C4-2B (cell line): ENCODE measurements at regions not wholly inside any gene's neighbourhood (a gene's known extent, or its start where the extent isn't known, plus 50 kb on each side); places are given as distances from the start of the nearest gene placed in this dataset.

ENCODE experiments used
- H3K27ac ChIP-seq: fragments of 450-650 bp; 2 replicates; pipeline ENCODE4 v1.5.1; 2017
- ZFX ChIP-seq: fragments of 450-650 bp; IDR thresholded peaks from 2 replicates; pipeline ENCODE4 v1.6.1; 2017
- TF ChIP-seq, protein P1 (sequence below): fragments of 450-650 bp; conservative IDR thresholded peaks from 2 replicates; pipeline ENCODE4 v1.5.1; 2017; ENCODE audit warnings: mild to moderate bottlenecking

GRCh38 chr6:21856456-21856825 lies 262.9 kb downstream of the SOX4 start:
- H3K27ac ChIP-seq: no peak overlapping the region
- TF ChIP-seq ZFX: no peak
- TF ChIP-seq, protein P1, sequence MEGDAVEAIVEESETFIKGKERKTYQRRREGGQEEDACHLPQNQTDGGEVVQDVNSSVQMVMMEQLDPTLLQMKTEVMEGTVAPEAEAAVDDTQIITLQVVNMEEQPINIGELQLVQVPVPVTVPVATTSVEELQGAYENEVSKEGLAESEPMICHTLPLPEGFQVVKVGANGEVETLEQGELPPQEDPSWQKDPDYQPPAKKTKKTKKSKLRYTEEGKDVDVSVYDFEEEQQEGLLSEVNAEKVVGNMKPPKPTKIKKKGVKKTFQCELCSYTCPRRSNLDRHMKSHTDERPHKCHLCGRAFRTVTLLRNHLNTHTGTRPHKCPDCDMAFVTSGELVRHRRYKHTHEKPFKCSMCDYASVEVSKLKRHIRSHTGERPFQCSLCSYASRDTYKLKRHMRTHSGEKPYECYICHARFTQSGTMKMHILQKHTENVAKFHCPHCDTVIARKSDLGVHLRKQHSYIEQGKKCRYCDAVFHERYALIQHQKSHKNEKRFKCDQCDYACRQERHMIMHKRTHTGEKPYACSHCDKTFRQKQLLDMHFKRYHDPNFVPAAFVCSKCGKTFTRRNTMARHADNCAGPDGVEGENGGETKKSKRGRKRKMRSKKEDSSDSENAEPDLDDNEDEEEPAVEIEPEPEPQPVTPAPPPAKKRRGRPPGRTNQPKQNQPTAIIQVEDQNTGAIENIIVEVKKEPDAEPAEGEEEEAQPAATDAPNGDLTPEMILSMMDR: no peak

- TF ChIP-seq, protein P1: no peak
- no peak for TF ChIP-seq ZFX
- no peak overlapping the region for H3K27ac ChIP-seq
Observed at GRCh38 chr6:21856844-21857243, 263.3 kb downstream of the SOX4 start.

DNA sequence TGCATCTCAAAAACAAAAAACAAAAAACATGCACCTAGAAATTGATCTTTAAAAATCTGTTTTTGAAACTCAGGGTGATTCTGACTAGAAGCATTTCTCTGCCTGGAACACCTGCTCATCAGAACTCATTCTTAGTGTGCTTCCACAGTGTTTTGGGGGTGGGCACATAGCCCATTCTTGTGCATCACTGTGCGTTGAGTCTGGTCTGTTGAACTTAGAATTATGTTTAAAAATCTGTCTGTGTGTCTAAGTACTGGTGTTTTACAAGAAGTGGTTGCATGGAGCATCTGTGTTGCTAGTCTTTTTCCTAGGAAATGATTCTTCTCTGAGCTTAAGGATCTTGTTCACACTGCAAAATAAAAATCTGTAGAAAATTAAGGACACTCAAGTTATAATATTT lies 264.5 kb downstream of the SOX4 start:
- TF ChIP-seq, protein P1: no peak
- no peak for TF ChIP-seq ZFX
- no peak overlapping the region for H3K27ac ChIP-seq

DNA sequence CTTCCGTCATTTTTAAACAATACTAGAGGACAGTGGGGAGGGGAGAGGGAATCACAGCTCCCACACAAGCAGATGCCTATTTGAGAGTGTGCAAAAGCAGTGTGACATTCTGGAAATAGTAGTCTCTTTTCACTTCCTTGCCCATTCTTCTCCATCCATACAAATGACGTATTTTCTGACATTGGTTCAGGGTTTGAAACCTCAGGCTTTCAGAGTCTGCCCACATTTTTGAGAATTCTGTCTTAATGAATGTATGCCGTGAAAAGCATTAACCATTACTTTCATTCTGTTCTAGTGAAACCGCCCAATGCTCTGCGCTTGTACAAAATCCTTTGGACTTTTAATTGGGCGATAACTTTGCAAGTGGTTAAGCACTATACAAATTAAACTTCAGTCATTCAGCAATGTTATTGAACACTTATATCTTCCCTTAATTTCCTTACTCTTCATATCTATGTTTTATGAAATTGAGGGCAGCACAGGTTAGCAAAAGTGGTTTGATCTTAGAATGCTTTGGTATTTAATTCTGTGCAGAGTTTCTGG lies 265.7 kb downstream of the SOX4 start:
- no peak overlapping the region for H3K27ac ChIP-seq
- TF ChIP-seq, protein P1: no peak
- no peak for TF ChIP-seq ZFX

DNA sequence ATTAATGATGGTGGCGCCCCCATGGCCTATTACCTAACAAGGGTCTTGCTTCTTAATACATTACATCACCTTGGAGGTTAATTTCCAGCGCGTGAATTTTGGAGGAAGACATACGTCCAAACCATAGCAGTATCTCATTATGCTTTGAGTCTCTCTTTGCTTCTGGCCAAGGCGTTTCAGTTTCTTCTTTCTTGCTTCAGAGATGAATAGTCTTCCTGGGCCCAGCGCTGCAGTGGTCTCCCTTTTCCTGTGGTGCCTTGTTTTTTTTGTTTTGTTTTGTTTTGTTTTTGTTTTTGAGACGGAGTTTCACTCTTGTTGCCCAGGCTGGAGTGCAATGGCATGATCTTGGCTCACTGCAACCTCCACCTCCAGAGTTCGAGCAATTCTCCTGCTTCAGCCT lies 268.4 kb downstream of the SOX4 start:
- TF ChIP-seq, protein P1: no peak
- TF ChIP-seq ZFX: no peak
- H3K27ac ChIP-seq: no peak overlapping the region

DNA sequence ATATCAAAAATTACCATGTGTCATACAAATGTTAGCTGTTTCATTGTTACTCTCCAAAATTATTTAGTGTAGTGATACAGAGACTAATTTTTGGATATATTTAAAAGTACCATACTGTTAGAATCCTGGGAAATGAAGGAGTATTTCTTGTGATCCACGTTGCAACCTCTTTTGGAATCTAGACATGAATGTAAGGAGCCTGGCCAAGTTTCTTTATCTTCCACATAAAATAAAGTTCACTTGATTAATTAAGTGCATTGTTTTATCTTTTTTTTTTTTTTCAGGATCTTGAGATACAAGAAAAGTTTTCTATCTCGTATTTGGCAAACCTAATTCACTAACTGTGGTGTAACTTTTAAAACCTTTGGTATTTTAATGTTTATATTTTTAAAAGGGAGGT lies 270.7 kb downstream of the SOX4 start:
- no peak overlapping the region for H3K27ac ChIP-seq
- no peak for TF ChIP-seq ZFX
- TF ChIP-seq, protein P1: no peak

DNA sequence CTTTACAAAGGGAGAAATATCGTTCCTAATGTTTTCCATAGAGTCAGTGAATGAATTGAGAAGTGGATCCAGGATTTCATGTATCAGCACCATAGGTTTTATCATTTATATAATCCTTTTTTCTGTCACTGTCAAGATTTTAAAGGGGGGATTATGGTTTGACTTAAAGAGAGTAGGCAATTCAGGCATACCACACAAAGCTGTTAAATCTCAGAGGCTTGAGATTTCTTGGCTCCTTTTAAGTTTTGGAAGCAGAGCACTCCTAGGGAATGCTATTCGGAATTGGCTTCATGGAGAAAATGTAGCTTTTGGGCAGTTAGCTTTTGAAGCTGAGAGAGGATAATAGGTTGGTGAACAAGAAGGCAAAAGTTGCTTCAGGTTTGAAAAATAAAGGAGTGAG lies 274.7 kb downstream of the SOX4 start:
- no peak overlapping the region for H3K27ac ChIP-seq
- TF ChIP-seq, protein P1: no peak
- TF ChIP-seq ZFX: no peak
